ENCODE measurements at regions not wholly inside any gene's neighbourhood (a gene's known extent, or its start where the extent isn't known, plus 50 kb on each side); places are given as distances from the start of the nearest gene placed in this dataset.

DNA sequence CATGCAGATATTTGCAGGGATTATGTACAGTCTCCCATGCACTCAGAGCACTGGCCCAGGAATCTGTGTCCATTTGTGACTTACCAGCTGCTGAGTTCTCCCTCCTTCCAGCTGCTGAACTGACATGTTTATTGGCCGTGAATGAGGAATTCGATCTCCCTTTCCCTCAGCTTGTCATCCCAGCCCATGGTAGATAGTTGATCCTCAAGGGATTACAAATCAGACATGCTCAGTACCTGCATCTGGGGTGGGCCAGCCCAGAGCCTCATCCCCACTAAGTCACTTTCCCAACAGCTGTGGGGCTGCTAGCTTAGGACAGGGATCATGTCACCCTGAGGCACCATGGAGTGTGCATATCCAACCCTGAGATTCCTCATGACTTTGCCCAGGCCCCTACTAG, 1284.9 kb upstream of the LRRTM1 start:
- WGBS, 10 experiments = 7 to 100% (median 81%) methylated on average over 1 to 2 of the region's 2 CpGs; no CpG with 5 or more reads in 4 of the 10 experiments
- Histone ChIP-seq H3K4me1 (replicated peaks in 1 of 2) (no peaks in the 10 kb centered on the region), H3K4me3 (no peak overlapping the region), H3K27ac (no peak overlapping the region)
- no peak for ATAC-seq (replicated peaks in 6 of 8)
- in situ Hi-C loops (cut with MboI; ENCODE audit: low pct_unique_long_range_greater_than_20kb in 2 of 9, low sequenced_read_pairs in 9 of 9, unreplicated experiment in 9 of 9) = no loop called here

DNA sequence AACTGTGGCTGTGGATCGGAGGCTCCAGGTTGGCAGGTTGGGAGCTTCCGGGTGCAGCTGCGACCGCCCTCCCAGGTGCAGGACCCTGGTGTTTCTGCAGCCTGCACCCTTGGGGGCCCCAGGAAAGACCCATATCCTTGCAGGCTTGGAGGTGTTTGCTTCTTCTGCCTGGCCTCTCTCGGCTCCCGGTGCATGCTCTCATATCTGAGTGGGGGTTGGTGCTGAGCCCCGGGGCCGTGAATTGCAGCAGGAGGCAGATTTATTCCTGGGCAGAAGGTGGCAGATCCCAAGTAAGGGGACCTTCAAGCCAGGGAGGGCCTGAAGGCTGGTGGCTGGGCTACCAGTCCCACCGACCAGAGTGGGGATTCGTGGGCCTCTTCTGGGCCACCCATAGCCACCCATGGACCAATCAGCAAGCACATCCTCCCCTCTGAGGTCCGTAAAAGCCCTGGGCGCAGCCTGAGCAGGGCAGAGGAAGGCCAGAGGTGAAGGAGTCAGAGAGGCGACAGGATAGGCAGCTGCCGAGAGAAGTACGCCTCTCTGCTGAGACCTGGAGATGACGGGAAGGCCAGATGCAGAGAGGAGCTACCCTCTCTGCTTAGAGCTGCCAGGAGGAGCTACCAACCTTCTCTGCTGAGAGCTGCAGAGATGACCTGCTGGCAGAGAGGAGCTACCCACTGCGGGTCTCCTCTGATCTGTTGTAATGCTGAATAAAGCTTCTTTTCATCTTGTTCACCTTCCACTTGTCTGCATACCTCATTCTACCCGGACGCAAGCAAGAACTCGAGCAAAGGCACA, 1279.0 kb upstream of the LRRTM1 start:
- Histone ChIP-seq H3K4me3 (no peak overlapping the region), H3K4me1 (replicated peaks in 1 of 2) (no peaks in the 10 kb centered on the region), H3K27ac (no peak overlapping the region)
- 28 to 100% (median 75%) methylated on average over 3 to 10 of the region's 20 CpGs; no CpG with 5 or more reads in 3 of the 10 experiments for WGBS, 10 experiments
- in situ Hi-C loops (cut with MboI; ENCODE audit: low pct_unique_long_range_greater_than_20kb in 2 of 9, low sequenced_read_pairs in 9 of 9, unreplicated experiment in 9 of 9) = no loop called here
- no peak for ATAC-seq (replicated peaks in 6 of 8)

DNA sequence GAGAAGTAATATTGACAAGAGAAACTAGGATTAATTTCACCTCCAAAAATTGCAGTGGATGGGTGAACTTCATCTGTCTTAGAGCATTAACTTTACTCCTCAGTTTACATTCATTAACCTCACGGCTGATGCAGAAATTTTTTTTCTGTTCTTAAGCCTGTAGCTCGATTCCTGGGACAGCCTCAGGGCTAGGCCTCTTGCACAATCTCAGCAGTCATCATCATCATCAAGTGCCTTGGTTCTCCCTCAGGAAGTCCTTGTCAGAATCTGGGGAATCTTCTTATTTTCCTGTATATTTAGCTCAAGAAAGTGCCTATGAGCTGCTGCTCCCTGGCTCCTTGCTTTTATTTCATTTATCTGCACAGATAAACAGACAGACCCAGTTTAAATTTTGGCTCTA, 1272.2 kb upstream of the LRRTM1 start:
- 0 to 78% (median 50%) methylated on average over 1 to 2 of the region's 2 CpGs; no CpG with 5 or more reads in 3 of the 10 experiments for WGBS, 10 experiments

DNA sequence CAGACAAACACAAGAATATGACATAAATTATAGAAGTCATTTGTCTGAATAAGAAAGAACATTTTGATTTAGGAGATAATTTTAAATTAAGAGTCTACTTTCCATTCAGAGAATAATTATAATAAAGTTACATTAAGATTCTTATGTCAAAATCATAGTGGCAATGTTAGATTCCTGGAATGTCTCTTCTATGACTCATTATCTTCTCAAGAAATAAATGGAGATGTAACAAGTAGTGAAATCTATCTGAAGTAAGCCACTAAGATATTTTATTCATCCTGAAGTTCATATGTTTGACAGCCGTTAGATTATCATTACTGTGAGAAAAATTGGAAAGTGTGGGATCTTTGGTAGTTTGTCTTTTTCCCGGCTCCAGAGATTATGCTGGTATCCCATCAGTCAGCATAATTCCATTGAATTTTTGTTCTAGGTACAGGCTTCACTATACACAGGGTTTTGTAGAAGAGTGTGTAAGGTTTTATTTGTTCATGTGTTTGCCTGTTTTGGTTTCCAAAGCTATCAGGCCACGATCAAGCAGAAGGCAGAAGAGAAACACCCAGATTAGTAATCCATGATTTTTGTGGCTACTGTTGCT, 1246.6 kb upstream of the LRRTM1 start:
- in situ Hi-C loops (cut with MboI; ENCODE audit: low pct_unique_long_range_greater_than_20kb in 2 of 9, low sequenced_read_pairs in 9 of 9, unreplicated experiment in 9 of 9) = no loop called here
- Histone ChIP-seq H3K27ac (no peak overlapping the region), H3K4me1 (replicated peaks in 1 of 2) (no peaks in the 10 kb centered on the region), H3K4me3 (no peak overlapping the region)
- ATAC-seq (replicated peaks in 6 of 8) = no peak
- WGBS, 10 experiments = 0 to 86% (median 69%) methylated on average over 1 to 3 of the region's 3 CpGs; no CpG with 5 or more reads in 2 of the 10 experiments

More for the DNA sequence above, 1272.2 kb upstream of the LRRTM1 start:
- ATAC-seq (replicated peaks in 6 of 8) = no peak
- in situ Hi-C loops (cut with MboI; ENCODE audit: low pct_unique_long_range_greater_than_20kb in 2 of 9, low sequenced_read_pairs in 9 of 9, unreplicated experiment in 9 of 9) = no loop called here
- H3K27ac ChIP-seq = no peak overlapping the region
- no peaks in the 10 kb centered on the region for H3K4me1 ChIP-seq (replicated peaks in 1 of 2)
- H3K4me3 ChIP-seq = no peak overlapping the region

DNA sequence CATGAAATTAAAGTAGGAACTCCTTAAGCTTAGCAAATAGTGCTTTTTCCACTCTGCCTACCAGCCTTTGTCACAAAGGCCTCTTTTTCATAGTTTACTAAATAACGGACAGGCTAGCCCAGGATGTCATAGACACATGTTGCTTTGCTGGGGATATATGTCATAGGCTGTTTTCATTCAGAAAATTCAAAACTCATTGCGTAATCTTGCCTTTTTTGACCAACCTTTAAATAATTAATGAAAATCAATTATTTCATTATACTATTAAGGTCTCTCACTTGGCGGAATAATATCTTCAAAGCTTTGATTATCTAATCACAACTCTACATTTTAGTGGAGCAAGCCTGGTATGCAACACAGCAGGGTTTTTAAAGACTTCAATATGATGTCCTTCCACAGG, 1245.7 kb upstream of the LRRTM1 start:
- Histone ChIP-seq H3K4me1 (replicated peaks in 1 of 2) (no peaks in the 10 kb centered on the region), H3K27ac (no peak overlapping the region), H3K4me3 (no peak overlapping the region)
- 0 to 100% (median 76%) methylated on average over 1 to 3 of the region's 3 CpGs for WGBS, 10 experiments
- ATAC-seq (replicated peaks in 6 of 8) = no peak
- in situ Hi-C loops (cut with MboI; ENCODE audit: low pct_unique_long_range_greater_than_20kb in 2 of 9, low sequenced_read_pairs in 9 of 9, unreplicated experiment in 9 of 9) = no loop called here

DNA sequence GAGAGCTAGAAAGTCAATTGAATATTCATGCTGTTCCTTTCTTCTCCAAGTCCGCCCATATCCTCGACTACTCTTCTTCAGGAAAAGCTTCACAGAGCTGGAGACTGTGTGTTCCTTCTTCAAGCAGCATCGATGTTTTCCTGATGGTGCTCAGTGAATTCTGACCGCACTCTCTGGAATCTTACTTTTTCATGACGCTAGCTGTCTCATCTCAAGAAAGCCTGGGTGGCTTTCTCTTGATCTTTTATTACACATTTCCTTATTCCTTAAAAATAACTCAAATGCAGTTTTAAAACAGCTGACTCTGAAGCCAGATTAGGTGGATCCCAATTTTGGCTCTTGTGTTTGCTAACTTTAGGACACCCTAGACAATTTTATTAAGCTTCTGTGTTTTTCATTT, 1245.1 kb upstream of the LRRTM1 start:
- WGBS, 10 experiments = 0 to 100% (median 78%) methylated on average over 1 to 5 of the region's 5 CpGs
- ATAC-seq (replicated peaks in 6 of 8) = no peak
- H3K4me3 ChIP-seq = no peak overlapping the region
- in situ Hi-C loops (cut with MboI; ENCODE audit: low pct_unique_long_range_greater_than_20kb in 2 of 9, low sequenced_read_pairs in 9 of 9, unreplicated experiment in 9 of 9) = no loop called here
- H3K27ac ChIP-seq = no peak overlapping the region
- no peaks in the 10 kb centered on the region for H3K4me1 ChIP-seq (replicated peaks in 1 of 2)

DNA sequence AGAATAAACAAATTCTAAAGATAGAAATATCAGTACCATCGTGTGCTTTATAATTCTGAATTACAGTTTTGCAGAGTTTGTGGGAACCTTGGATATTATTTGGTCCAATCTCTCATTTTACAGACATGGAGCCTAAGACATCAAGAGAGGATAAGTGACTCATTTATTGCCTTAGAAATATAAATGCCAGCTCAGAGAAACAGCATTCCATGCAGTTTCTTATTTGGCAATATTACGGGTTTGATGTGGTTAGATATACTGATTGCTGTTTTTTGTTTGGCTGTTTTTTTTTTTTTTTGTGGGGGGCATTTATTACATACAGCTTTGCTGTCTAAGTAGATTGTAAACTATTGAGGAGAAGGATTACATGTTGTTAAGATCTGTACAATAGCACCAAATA, 1241.1 kb upstream of the LRRTM1 start:
- Histone ChIP-seq H3K27ac (no peak overlapping the region), H3K4me1 (replicated peaks in 1 of 2) (no peaks in the 10 kb centered on the region), H3K4me3 (no peak overlapping the region)
- no peak for ATAC-seq (replicated peaks in 6 of 8)
- in situ Hi-C loops (cut with MboI; ENCODE audit: low pct_unique_long_range_greater_than_20kb in 2 of 9, low sequenced_read_pairs in 9 of 9, unreplicated experiment in 9 of 9) = no loop called here
- WGBS, 10 experiments = 0 to 100% (median 57%) methylated on average over 1 to 2 of the region's 2 CpGs; no CpG with 5 or more reads in 2 of the 10 experiments

DNA sequence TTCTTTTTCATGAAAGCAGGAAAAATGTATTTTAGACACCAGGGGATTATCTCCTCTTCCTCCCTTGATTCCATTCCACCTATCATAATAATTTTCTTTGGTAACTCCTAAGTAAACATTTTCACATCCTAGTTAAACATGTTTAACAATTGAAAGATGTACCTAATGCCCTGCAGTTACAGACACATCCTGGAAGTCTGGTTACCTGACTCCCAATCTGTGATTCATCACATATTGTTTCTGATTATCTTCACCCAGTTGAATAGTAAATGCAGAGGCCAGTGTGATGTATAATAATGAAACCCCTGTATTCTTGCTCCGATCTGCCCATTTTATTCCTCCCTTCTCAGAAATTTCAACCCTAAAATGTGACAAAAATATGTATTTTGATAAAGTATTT, 1237.6 kb upstream of the LRRTM1 start:
- Histone ChIP-seq H3K27ac (no peak overlapping the region), H3K4me1 (replicated peaks in 1 of 2) (no peaks in the 10 kb centered on the region), H3K4me3 (no peak overlapping the region)
- ATAC-seq (replicated peaks in 6 of 8) = no peak
- in situ Hi-C loops (cut with MboI; ENCODE audit: low pct_unique_long_range_greater_than_20kb in 2 of 9, low sequenced_read_pairs in 9 of 9, unreplicated experiment in 9 of 9) = no loop called here
- 0 to 100% (median 78%) methylated on average over 1 of the region's 1 CpG; no CpG with 5 or more reads in 3 of the 10 experiments for WGBS, 10 experiments

DNA sequence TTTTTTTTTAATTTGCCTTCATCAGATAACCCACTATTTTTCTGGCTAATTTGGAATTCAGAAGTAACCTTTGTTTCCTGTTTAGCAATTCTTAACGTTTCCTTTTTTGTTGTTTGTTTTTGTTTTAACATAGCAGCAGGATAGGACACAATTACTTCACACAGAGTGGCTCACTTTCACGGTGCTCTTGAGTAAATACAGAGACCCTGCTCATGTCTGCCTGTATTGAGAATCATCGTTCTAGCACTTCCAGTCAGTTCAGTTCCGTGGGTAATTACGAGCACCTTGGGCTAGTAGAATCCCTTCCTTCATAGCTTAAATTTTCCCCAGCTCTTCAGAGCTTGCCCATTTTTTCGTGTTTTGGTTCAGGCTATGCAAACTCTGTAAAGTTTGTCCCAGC, 1225.4 kb upstream of the LRRTM1 start:
- ATAC-seq (replicated peaks in 6 of 8) = no peak
- in situ Hi-C loops (cut with MboI; ENCODE audit: low pct_unique_long_range_greater_than_20kb in 2 of 9, low sequenced_read_pairs in 9 of 9, unreplicated experiment in 9 of 9) = no loop called here
- H3K4me3 ChIP-seq = no peak overlapping the region
- WGBS, 10 experiments = 0 to 53% (median 34%) methylated on average over 3 to 6 of the region's 6 CpGs
- no peaks in the 10 kb centered on the region for H3K4me1 ChIP-seq (replicated peaks in 1 of 2)
- no peak overlapping the region for H3K27ac ChIP-seq

DNA sequence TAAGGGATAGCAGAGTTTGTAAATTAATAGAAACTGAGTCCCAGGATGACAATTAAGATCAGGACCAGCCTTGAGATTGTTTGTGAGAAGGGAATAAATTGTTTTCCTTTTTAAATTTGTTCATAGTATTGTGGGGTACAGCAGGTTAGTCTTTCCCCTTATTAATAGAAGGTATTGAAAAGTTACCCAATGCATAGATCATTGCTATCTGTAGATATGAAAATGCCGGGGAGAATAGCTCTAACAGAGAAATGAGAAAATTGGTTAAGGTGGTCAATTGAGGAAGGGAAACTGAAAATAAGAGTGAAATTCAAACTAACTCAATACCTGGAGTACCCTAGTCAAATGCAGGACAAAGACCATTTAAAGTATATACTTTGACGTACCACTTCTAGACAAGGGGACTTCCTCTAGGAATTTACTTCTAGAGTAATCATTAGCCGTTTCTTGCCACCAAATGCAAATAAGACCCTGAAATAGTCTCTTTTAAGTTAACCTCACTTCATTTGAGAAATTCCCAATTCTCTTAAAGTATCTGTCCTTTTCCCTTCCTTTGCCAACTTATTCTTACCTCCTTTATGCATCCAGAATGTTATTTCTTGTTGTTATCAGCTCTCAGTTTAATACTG, 1224.4 kb upstream of the LRRTM1 start:
- H3K4me3 ChIP-seq = no peak overlapping the region
- in situ Hi-C loops (cut with MboI; ENCODE audit: low pct_unique_long_range_greater_than_20kb in 2 of 9, low sequenced_read_pairs in 9 of 9, unreplicated experiment in 9 of 9) = no loop called here
- ATAC-seq (replicated peaks in 6 of 8) = no peak
- no peaks in the 10 kb centered on the region for H3K4me1 ChIP-seq (replicated peaks in 1 of 2)
- H3K27ac ChIP-seq = no peak overlapping the region
- 21 to 97% (median 81%) methylated on average over 1 to 3 of the region's 3 CpGs; no CpG with 5 or more reads in 1 of the 10 experiments for WGBS, 10 experiments

DNA sequence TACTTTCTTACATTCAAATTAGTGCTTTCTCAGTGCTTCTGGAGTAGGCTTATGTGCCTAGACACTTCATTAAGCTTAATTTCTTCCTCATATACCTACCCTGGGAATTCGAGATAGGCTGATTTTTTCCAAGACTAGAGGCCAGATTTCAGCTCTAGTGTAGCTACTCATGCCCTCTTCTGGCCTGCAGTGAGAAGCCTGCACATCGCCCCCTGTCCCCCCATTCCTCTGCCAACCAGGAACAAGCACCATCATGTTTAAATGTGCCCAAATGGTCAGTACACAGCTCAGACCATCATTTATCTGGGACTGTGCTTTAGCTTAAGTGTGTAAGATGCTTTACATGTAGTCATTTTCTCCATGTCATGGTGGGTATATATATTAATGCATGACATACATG, 1218.8 kb upstream of the LRRTM1 start:
- WGBS, 10 experiments = 0 to 100% (median 40%) methylated on average over 1 to 2 of the region's 2 CpGs; no CpG with 5 or more reads in 3 of the 10 experiments
- no peak overlapping the region for H3K4me3 ChIP-seq
- no peak overlapping the region for H3K27ac ChIP-seq
- in situ Hi-C loops (cut with MboI; ENCODE audit: low pct_unique_long_range_greater_than_20kb in 2 of 9, low sequenced_read_pairs in 9 of 9, unreplicated experiment in 9 of 9) = no loop called here
- no peaks in the 10 kb centered on the region for H3K4me1 ChIP-seq (replicated peaks in 1 of 2)
- no peak for ATAC-seq (replicated peaks in 6 of 8)

DNA sequence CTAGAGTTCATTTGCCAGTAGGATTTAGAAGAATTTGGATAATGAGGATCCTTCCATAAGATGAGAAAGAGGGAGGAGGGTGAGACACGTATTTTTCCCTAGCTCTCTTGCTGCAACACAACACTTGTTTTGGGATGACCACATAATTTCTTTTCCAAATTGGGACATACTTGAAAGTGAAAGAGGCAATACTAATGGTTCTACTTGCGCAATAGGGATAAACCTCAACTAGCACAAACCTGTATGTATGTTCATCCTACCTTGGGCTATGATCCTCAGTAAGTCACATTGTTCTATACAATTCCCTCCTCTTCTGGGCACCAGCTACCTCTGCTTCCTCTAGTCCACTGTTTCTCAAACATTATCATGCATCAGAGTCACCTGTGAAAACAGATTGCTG, 1208.8 kb upstream of the LRRTM1 start:
- no peaks in the 10 kb centered on the region for H3K4me1 ChIP-seq (replicated peaks in 1 of 2)
- in situ Hi-C loops (cut with MboI; ENCODE audit: low pct_unique_long_range_greater_than_20kb in 2 of 9, low sequenced_read_pairs in 9 of 9, unreplicated experiment in 9 of 9) = no loop called here
- WGBS, 10 experiments = 0 to 100% (median 79%) methylated on average over 1 to 2 of the region's 2 CpGs; no CpG with 5 or more reads in 1 of the 10 experiments
- no peak for ATAC-seq (replicated peaks in 6 of 8)
- no peak overlapping the region for H3K27ac ChIP-seq
- H3K4me3 ChIP-seq = no peak overlapping the region

DNA sequence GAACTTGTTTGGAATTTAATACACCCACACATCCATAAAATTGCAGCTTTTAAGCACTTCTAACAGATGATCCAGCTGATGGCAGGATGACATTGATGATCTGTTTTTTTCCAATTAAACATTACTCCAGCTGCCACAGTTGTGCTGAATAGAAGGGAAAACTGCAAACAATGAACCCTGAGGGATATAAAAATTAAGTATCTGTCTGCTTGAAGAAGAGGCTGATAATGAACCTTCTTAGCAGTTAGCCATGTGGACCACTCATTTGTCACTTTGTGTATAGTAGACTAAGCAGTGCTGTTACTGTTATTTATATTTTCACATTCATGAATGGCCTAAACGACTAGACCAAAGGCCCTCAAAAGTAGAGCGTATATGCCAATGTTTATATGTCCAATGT, 1201.0 kb upstream of the LRRTM1 start:
- no peaks in the 10 kb centered on the region for H3K4me1 ChIP-seq (replicated peaks in 1 of 2)
- in situ Hi-C loops (cut with MboI; ENCODE audit: low pct_unique_long_range_greater_than_20kb in 2 of 9, low sequenced_read_pairs in 9 of 9, unreplicated experiment in 9 of 9) = no loop called here
- H3K27ac ChIP-seq = no peak overlapping the region
- 0 to 100% (median 83%) methylated on average over 1 to 2 of the region's 2 CpGs; no CpG with 5 or more reads in 1 of the 10 experiments for WGBS, 10 experiments
- H3K4me3 ChIP-seq = no peak overlapping the region
- no peak for ATAC-seq (replicated peaks in 6 of 8)

All from motor neuron (in vitro differentiated cells).